ENCODE measurements at regions not wholly inside any gene's neighbourhood (a gene's known extent, or its start where the extent isn't known, plus 50 kb on each side); places are given as distances from the start of the nearest gene placed in this dataset.

DNA sequence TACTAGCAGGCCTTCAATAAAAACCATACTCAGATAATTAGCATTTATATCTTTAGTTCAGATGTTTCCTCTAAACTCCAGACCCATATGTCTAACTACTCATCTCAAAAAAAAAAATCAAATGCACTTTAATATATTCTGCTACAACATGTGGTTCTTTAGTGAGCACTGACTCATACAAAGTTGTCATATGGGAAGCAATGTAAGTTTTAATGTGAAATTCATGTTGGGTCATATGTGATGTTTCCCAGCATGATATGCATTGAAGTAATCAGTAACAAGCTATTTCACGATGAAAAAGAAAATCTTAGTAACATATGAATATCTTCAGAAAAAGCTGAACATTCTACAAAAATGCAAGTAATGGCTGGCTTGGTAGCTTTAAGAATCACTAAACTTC, 859.7 kb upstream of the ADGRB3 start:
- Histone ChIP-seq H3K27ac (ENCODE audit: insufficient read depth, low read depth, low read length) (no peak overlapping the region), H4K20me1 (replicated peaks; ENCODE audit: control insufficient read depth, extremely low read depth, insufficient read depth, low read length) (no peaks in the 10 kb centered on the region), H3K36me3 (ENCODE audit: control insufficient read depth in 2 of 2, extremely low read depth in 1 of 2, insufficient read depth in 2 of 2, low read length in 2 of 2) (no peaks in the 10 kb centered on the region), H3K9ac (replicated peaks; ENCODE audit: extremely low read depth, insufficient read depth, low read length) (no peak overlapping the region), H3K79me2 (ENCODE audit: control insufficient read depth, insufficient read depth, low read length) (no peaks in the 10 kb centered on the region), H3K4me1 (ENCODE audit: control insufficient read depth, extremely low read depth, insufficient read depth, low read length) (no peaks in the 10 kb centered on the region), H3K4me3 (replicated peaks in 1 of 3; ENCODE audit: insufficient read depth in 1 of 3, low read depth in 1 of 3, low read length in 3 of 3) (no peak overlapping the region), H2AFZ (ENCODE audit: low read depth, low read length) (no peak overlapping the region), H3K9me3 (replicated peaks; ENCODE audit: control insufficient read depth, insufficient read depth, low read length) (no peaks in the 10 kb centered on the region), H3K9me1 (replicated peaks; ENCODE audit: control insufficient read depth, extremely low read depth, insufficient read depth, low read length) (no peaks in the 10 kb centered on the region), H3K4me2 (ENCODE audit: insufficient read depth, low read length) (no peak overlapping the region), H3K27me3 (ENCODE audit: control insufficient read depth in 2 of 2, insufficient read depth in 2 of 2, low read length in 2 of 2) (no peaks in the 10 kb centered on the region)
- FAIRE-seq (no peak), DNase-seq (ENCODE audit: low read depth, low spot score) (no peak)
- no peak for TF ChIP-seq JUN (IDR thresholded peaks at IDR 0.05; ENCODE audit: borderline replicate concordance, insufficient read depth, insufficient read length, low read depth)
- no peak for TF ChIP-seq FOS (IDR thresholded peaks at IDR 0.05; ENCODE audit: borderline replicate concordance, insufficient read depth, low read length)
- TF ChIP-seq, protein P1, sequence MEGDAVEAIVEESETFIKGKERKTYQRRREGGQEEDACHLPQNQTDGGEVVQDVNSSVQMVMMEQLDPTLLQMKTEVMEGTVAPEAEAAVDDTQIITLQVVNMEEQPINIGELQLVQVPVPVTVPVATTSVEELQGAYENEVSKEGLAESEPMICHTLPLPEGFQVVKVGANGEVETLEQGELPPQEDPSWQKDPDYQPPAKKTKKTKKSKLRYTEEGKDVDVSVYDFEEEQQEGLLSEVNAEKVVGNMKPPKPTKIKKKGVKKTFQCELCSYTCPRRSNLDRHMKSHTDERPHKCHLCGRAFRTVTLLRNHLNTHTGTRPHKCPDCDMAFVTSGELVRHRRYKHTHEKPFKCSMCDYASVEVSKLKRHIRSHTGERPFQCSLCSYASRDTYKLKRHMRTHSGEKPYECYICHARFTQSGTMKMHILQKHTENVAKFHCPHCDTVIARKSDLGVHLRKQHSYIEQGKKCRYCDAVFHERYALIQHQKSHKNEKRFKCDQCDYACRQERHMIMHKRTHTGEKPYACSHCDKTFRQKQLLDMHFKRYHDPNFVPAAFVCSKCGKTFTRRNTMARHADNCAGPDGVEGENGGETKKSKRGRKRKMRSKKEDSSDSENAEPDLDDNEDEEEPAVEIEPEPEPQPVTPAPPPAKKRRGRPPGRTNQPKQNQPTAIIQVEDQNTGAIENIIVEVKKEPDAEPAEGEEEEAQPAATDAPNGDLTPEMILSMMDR (IDR thresholded peaks at IDR 0.05; ENCODE audit: extremely low read depth in 1 of 2, insufficient read depth in 1 of 2, low read depth in 1 of 2, low read length in 2 of 2) = no peak
- TF ChIP-seq, protein P2, sequence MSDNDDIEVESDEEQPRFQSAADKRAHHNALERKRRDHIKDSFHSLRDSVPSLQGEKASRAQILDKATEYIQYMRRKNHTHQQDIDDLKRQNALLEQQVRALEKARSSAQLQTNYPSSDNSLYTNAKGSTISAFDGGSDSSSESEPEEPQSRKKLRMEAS (IDR thresholded peaks at IDR 0.05; ENCODE audit: insufficient read depth, insufficient read length) = no peak
- no peak for TF ChIP-seq GATA2 (IDR thresholded peaks at IDR 0.05; ENCODE audit: insufficient read depth, insufficient read length, low read depth, low read length)
- TF ChIP-seq EZH2 (IDR thresholded peaks at IDR 0.05; ENCODE audit: borderline replicate concordance, low read depth, low read length, severe bottlenecking) = no peak
- TF ChIP-seq POLR2AphosphoS5 (IDR thresholded peaks at IDR 0.05; ENCODE audit: insufficient read depth, low read depth, low read length) = no peak
- no peak for TF ChIP-seq MYC (IDR thresholded peaks at IDR 0.05; ENCODE audit: low read depth, low read length)
- no peak for TF ChIP-seq POLR2A (IDR thresholded peaks at IDR 0.05; ENCODE audit: low read depth, low read length)
- CTCF ChIA-PET = no interaction called here
- POLR2A ChIA-PET = no interaction called here
- no TSS peak for BruUV-seq (replicated peaks)
- intact Hi-C loops (cut with micrococcal nuclease) = no loop called here
- dilution Hi-C loops (cut with MboI; ENCODE audit: extremely low pct_ligation_motif_present, low sequenced_read_pairs) = no loop called here

All from endothelial cell of umbilical vein (primary cell).